ENCODE measurements at regions not wholly inside any gene's neighbourhood (a gene's known extent, or its start where the extent isn't known, plus 50 kb on each side); places are given as distances from the start of the nearest gene placed in this dataset.

DNA sequence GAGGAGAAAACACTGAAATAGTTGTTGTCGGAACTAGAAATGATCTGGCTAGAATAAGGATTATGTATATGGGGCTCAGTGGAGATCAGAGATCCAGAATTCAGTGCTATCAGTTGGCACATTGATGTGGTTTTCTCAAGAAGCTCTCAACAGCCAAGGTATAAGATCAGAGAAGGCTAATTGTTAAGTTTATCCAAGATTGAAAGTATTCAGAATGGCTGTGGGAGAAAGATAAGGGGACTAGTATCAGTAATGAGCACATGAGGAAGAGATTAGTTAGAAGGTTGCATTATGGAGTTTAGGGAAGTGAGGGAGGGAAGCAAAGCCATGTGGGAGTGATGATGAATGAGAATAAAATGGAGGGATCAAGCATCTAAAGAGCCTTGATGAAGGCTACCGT lies 128.1 kb upstream of the MIS18BP1 start:
- no peak for TF ChIP-seq CTCF (IDR thresholded peaks at IDR 0.05; ENCODE audit: insufficient read depth, low read depth, low read length)
- no peak for TF ChIP-seq EZH2 (IDR thresholded peaks at IDR 0.05; ENCODE audit: insufficient read depth, low read length)
